OCI-LY7 (cell line): ENCODE measurements at regions not wholly inside any gene's neighbourhood (a gene's known extent, or its start where the extent isn't known, plus 50 kb on each side); places are given as distances from the start of the nearest gene placed in this dataset.

Experiments used
- BruUV-seq: library from RNA; stranded (reverse); fragments of 400-500 nt; replicated peaks from 2 replicates; lab custom pipeline; 2021; lab: Mats Ljungman, UMichigan
- CTCF ChIA-PET: fragments of 300-600 bp; sonication (Branson Sonifier 250); formaldehyde crosslinking; loops from one replicate; lab custom pipeline; 2022; ENCODE audit warnings: antibody characterized with exemption; ENCODE audit not compliant: unreplicated experiment; lab: Charles Lee
- POLR2A ChIA-PET: fragments of 300-600 bp; sonication (Branson Sonifier 250); formaldehyde crosslinking; loops from one replicate; lab custom pipeline; 2022; ENCODE audit warnings: antibody characterized with exemption; lab: Charles Lee
- DNase-seq: peaks from one replicate; pipeline ENCODE4 v3.0.0-alpha.2; 2015; ENCODE audit warnings: low spot score
- H2AFZ ChIP-seq: fragments of 200-600 bp; sonication (generic), shearing (Covaris generic); 2 replicates; pipeline ENCODE4 v1.6.1; 2014; ENCODE audit warnings: mild to moderate bottlenecking, antibody characterized with exemption, low read length, moderate library complexity
- H3K27ac ChIP-seq: fragments of 200-600 bp; sonication (generic); 2 replicates; pipeline ENCODE4 v1.5.1; 2014; ENCODE audit warnings: mixed run types, low read depth, mild to moderate bottlenecking, moderate library complexity, low read length, inconsistent platforms; ENCODE audit not compliant: poor library complexity, severe bottlenecking
- H3K36me3 ChIP-seq: fragments of 200-600 bp; sonication (generic); 2 replicates; pipeline ENCODE4 v1.6.1; 2014; ENCODE audit warnings: mild to moderate bottlenecking, antibody characterized with exemption, low read length, moderate library complexity, mixed read lengths; ENCODE audit not compliant: insufficient read depth
- H3K4me1 ChIP-seq: fragments of 200-600 bp; sonication (generic); 2 replicates; pipeline ENCODE4 v1.5.1; 2014; ENCODE audit warnings: mild to moderate bottlenecking, low read length; ENCODE audit not compliant: insufficient read depth, poor library complexity, severe bottlenecking
- H3K4me2 ChIP-seq: fragments of 200-600 bp; sonication (generic); 2 replicates; pipeline ENCODE4 v1.6.1; 2014; ENCODE audit warnings: mild to moderate bottlenecking, low read length
- H3K4me3 ChIP-seq: fragments of 200-600 bp; sonication (generic); 2 replicates; pipeline ENCODE4 v1.5.1; 2014; ENCODE audit warnings: mild to moderate bottlenecking, low read depth, low read length; ENCODE audit not compliant: poor library complexity, severe bottlenecking
- H3K79me2 ChIP-seq: fragments of 200-600 bp; sonication (generic); 2 replicates; pipeline ENCODE4 v1.6.1; 2016; ENCODE audit warnings: low read depth, mild to moderate bottlenecking, low read length, moderate library complexity, mixed read lengths; ENCODE audit not compliant: insufficient read depth
- H3K9me2 ChIP-seq: fragments of 200-600 bp; sonication (generic); 2 replicates; pipeline ENCODE4 v1.6.1; 2016; ENCODE audit warnings: mild to moderate bottlenecking, low read length, mixed read lengths; ENCODE audit not compliant: insufficient read depth
- H3K9me3 ChIP-seq: fragments of 200-600 bp; sonication (generic); 2 replicates; pipeline ENCODE4 v1.6.1; 2014; ENCODE audit warnings: mild to moderate bottlenecking, mixed run types, low read length, mixed read lengths
- H4K20me1 ChIP-seq: fragments of 200-600 bp; sonication (generic); 2 replicates; pipeline ENCODE4 v1.6.1; 2014; ENCODE audit warnings: mild to moderate bottlenecking, antibody characterized with exemption, low read length, moderate library complexity, mixed read lengths; ENCODE audit not compliant: insufficient read depth
- CTCF ChIP-seq: fragments of 200-600 bp; sonication (generic); conservative IDR thresholded peaks from 2 replicates; pipeline ENCODE4 v1.5.1; 2014; ENCODE audit warnings: mild to moderate bottlenecking, antibody characterized with exemption, low read length, moderate library complexity, mixed read lengths
- EZH2phosphoT487 ChIP-seq: fragments of 200-600 bp; sonication (generic); IDR thresholded peaks from 2 replicates; pipeline ENCODE4 v1.6.1; 2018; ENCODE audit warnings: low read depth, borderline replicate concordance, mild to moderate bottlenecking, mixed run types, antibody characterized with exemption, low read length, moderate library complexity, mixed read lengths
- intact Hi-C: fragments of 100-400 bp; cut with micrococcal nuclease; formaldehyde crosslinking; loops from one replicate; pipeline ENCODE4 v1.10.0; 2022; ENCODE audit not compliant: unreplicated experiment

- no TSS peak for BruUV-seq
- H3K4me2 ChIP-seq = no peak overlapping the region
- DNase-seq = no peak
- no peak overlapping the region for H2AFZ ChIP-seq
- no peaks in the 10 kb centered on the region for H3K79me2 ChIP-seq
- no peaks in the 10 kb centered on the region for H3K36me3 ChIP-seq
- POLR2A ChIA-PET = interaction anchor here (0.6 to 1.9 kb wide), 2 partner anchors 8 to 520 kb away, joined by 3 to 5 read pairs; no protein-coding TSS in a partner anchor
- TF ChIP-seq CTCF (no peak), EZH2phosphoT487 (no peak)
- no peak overlapping the region for H3K4me3 ChIP-seq
- H3K4me1 ChIP-seq = peaks cover 18% of the 10 kb centered on the region
- CTCF ChIA-PET = interaction anchor here (0.5 kb wide), 1 partner anchor 156 kb away, joined by 3 read pairs; no protein-coding TSS in a partner anchor
- no peak overlapping the region for H3K27ac ChIP-seq
- intact Hi-C loops = no loop called here
- H3K9me3 ChIP-seq = no peaks in the 10 kb centered on the region
- H4K20me1 ChIP-seq = no peaks in the 10 kb centered on the region
- H3K9me2 ChIP-seq = no peaks in the 10 kb centered on the region
These were observed 104.8 kb upstream of the SLC25A33 start for GRCh38 chr1:9434247-9435152.

- Histone ChIP-seq H3K27ac (no peak overlapping the region), H3K9me3 (no peaks in the 10 kb centered on the region), H3K4me1 (peaks cover 11% of the 10 kb centered on the region), H4K20me1 (no peaks in the 10 kb centered on the region), H3K4me3 (no peak overlapping the region), H2AFZ (no peak overlapping the region), H3K9me2 (no peaks in the 10 kb centered on the region), H3K36me3 (no peaks in the 10 kb centered on the region), H3K79me2 (no peaks in the 10 kb centered on the region), H3K4me2 (no peak overlapping the region)
- intact Hi-C loops = no loop called here
- no peak for DNase-seq
- CTCF ChIA-PET = interaction anchor here (0.5 kb wide), 1 partner anchor 157 kb away, joined by 3 read pairs; no protein-coding TSS in a partner anchor
- POLR2A ChIA-PET = interaction anchor here (0.6 to 1.9 kb wide), 2 partner anchors 8 to 519 kb away, joined by 3 to 5 read pairs; no protein-coding TSS in a partner anchor
- no TSS peak for BruUV-seq
- no peak for TF ChIP-seq CTCF
- no peak for TF ChIP-seq EZH2phosphoT487
These were observed 104.1 kb upstream of the SLC25A33 start for GRCh38 chr1:9435153-9435636.
